Left ventricle myocardium superior (tissue), 1 donor: ENCODE measurements at regions not wholly inside any gene's neighbourhood (a gene's known extent, or its start where the extent isn't known, plus 50 kb on each side); places are given as distances from the start of the nearest gene placed in this dataset.
"Not testable (repeated sequence)": the region's sequence is repeated elsewhere in the genome, so short reads cannot be mapped to it uniquely, and the experiment has no call there.

Experiments used
- ATAC-seq: fragments of 200-7000 bp; cut with Tn5 transposase; one replicate; pipeline ENCODE4 v1.9.1; 2020; ENCODE audit warnings: mild to moderate bottlenecking, moderate library complexity
- DNase-seq: peaks from one replicate; pipeline ENCODE4 v3.0.0-alpha.2; 2020
- intact Hi-C: fragments of 100-400 bp; cut with micrococcal nuclease; formaldehyde crosslinking; loops from one replicate; pipeline ENCODE4 v1.11.0; 2022
- donor health status: DM: no; HTN: yes; CAD: no; lungs with severe emphysema.

DNA sequence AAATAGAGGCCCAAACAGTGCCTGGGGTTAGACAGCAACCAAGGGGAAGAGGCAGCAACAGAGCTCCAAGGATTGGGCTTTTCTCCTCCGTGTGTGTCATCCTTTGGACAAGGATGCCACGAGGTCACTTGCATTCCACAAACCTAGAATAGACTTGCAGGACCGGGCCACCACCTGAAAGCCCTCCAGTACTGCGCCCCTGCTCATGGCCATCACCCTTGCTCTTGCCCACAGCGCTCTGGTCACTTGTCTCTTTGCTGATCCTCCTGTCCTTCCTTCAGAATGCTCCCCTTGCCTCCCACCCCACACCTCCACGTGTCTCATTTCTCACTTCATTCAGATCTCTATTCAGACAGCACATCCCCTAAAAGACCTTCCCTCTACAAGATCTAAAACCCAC is 247.4 kb downstream of the MATN1 start:
- ATAC-seq = no peak

DNA sequence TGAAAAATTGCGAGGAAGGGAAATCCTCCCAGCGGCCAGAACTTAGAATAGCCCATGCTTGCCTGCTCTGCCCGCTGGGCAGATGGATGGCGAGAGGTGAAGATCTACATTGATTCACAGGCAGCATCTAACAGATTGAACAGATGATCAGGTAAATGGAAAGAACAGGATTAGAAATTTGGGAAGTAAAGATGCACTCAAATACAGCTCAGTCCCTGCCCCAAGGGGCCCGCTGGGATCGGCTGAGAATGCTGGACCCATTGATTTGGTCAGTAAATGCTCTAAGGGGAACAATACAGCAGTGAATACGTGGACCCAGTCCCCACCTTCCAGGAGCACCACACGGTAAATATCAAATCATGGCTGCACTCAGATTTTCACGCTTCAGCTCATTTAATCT is 248.2 kb downstream of the MATN1 start:
- intact Hi-C loops = no loop called here
- ATAC-seq = no peak
- DNase-seq = no peak

More for the DNA sequence above, 247.4 kb downstream of the MATN1 start:
- intact Hi-C loops = no loop called here
- no peak for DNase-seq

DNA sequence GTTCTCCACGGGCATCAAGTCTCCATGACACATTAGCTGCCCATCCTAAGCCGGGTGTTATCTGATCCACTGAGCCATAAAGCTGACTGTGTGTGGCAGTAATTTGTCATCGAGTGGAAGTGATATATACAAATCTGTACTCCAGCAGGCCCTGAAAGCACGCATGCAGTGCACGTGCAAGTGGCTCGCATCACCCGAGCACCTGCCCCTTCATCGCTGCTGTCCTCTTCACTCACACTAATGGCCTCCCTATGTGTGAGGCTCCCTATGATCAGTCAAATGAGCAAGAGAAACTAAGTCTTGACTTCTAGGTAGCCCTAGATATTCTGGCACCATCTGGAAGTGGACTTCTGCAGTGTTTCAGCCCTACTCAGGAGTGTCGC is 248.6 kb downstream of the MATN1 start:
- DNase-seq (no peak), ATAC-seq (no peak)
- intact Hi-C loops = no loop called here

DNA sequence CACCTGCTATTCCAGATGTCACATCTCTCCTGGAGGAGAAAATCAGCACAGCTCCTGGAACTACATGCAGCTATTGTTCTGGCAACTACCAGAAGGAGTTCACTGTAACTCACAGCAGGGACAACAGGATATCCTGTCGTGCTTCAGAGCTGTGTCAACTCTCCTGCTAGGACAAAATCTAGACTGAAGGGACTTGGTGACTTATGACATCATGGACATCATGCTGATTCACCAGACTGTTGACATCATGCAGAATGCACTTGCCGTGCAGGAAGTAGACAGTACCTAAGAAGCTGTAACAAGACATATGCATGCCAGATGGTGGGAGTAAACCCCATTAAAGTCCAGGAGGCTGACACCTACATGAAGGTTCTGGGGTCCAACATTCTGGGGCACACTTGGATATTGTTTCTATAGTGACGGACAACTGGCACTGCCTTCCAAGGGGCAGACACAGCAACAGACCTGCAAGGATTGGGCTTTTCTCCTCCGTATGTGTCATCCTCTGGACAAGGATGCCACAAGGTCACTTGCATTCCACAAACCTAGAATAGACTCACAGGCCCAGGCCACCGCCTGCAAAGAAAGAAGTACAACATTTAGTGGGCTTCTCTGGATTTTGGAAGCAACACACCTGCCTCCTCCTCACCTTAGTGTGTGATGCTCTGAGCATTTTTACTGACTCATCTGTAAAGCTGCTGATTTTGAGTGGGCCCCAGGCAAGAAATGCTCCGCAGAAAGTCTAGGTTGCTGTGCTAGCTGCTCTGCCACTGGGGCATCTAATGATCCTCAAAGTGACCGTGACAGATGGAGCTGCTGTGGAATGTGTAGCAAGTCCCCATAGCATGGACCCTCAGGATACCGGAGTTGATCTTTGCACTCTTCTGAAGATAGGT is 249.2 kb downstream of the MATN1 start:
- DNase-seq (no peak), ATAC-seq (no peak)
- intact Hi-C loops = no loop called here

DNA sequence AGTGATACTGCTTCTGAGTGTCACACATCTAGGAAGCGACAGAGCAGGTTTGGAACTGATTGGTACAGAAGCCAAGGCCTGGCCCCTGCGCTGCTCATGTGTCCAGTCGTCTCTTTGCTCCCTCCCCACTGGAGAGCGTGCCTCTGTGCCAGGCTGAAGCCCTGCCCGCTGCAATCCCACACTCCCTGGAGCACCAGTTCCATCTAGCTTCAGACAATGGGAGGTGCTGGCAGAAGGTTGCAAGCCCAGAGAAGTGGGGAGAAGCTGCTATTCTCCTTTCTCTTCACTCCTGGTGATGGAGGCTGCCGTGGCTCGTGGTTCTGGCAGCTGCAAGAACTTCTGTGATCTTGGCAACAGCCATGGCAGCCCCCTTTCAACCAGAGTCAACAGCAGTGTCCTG is 250.9 kb downstream of the MATN1 start:
- no peak for ATAC-seq
- DNase-seq = no peak
- intact Hi-C loops = no loop called here

DNA sequence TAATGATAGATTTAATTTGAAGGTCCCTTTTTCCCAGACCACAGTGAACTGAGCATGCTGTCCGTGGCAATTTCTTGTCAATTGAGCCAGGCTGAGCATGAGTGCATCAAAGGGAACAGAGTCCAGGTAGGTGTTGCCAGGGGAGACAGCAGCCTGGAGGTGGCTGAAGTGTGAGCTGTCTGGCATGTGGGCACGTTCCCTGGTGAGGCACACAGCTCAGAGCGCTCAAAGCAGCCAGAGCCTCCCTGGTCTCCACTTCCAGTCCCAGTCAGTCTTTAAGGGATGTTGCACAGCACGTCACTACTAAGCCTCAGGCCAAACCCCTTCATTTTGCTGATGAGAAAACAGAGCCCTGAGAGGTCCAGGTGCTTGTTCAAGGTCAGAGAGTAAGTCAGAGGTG is 251.4 kb downstream of the MATN1 start:
- DNase-seq = no peak
- no peak for ATAC-seq
- intact Hi-C loops = no loop called here

DNA sequence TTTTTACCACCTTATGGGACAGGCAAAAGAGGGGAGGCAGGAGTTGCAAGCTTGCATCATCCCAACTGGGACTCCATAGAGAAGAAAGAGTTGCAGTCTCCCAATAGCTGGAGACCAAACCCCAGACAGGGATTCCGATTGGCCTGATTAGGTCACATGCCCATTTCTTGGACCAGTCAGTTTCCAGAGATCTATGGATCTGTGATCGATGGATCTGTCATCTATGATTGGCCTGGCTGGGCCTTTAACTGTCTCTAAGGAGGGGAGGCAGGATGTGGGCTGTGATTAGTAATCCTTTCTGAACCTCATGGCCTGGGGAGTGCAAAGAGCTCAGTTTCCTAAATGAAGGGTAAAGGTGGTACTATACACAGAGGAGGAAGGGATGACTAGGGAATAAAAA is 252.1 kb downstream of the MATN1 start:
- DNase-seq = no peak
- no peak for ATAC-seq
- intact Hi-C loops = no loop called here

DNA sequence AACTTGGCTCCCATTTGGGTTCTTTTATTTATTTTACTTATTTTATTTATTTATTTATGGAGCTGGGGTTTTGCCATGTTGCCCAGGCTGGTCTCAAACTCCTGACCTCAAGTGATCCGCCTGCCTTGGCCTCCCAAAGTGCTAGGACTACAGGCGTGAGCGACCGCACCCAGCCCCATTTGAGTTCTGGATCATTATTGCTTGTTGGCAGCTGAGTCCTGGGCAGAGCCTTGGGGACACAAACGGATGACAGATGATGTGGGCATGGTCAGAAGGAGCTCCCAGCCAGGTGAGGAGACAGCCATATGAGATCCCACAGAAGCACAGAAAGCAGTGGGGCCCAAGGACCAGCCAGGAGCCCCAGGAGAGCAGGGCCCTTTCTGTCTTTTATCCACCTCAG is 254.0 kb downstream of the MATN1 start:
- DNase-seq = no peak
- intact Hi-C loops = no loop called here

DNA sequence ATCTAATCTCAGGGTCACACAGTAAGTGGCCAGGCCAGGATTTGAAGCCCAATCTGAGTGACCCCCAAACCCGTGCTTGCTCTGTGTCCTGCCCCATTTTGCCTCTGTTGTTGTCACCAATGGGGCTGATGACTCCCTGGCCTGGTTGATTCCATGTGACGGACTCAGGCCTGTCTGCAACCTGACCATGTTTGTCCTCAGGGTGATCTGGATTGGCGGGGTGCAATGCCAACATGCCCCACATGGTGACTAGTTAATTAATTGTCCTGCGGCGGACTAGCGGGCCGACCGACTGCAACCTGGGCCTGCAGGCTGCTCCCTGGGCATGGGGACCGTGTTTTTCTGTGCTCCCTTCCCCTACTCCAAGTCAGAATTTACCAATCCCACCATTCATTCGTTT is 256.3 kb downstream of the MATN1 start:
- ATAC-seq = no peak
- no peak for DNase-seq
- intact Hi-C loops = no loop called here

More for the DNA sequence above, 254.0 kb downstream of the MATN1 start:
- no peak for ATAC-seq

DNA sequence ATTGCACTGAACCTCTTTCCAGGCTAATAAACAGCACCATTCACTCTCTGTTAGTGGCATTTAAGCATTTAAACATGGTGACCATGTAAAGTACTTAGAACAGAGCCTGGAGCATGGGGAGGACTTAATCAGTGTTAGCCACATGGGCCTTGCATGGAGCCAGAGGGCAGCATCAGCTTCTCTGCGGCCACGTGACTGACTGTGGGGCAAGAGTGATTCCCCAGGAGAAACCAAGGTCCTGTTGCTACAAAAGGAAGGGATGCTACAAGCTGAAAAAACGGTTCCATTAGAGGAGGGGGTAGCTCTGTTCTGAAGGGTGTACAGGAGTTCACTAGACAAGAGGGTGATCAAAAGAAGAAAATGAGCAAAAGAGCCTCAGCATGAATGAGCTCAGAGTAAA is 256.8 kb downstream of the MATN1 start:
- DNase-seq (no peak), ATAC-seq (no peak)
- intact Hi-C loops = no loop called here

DNA sequence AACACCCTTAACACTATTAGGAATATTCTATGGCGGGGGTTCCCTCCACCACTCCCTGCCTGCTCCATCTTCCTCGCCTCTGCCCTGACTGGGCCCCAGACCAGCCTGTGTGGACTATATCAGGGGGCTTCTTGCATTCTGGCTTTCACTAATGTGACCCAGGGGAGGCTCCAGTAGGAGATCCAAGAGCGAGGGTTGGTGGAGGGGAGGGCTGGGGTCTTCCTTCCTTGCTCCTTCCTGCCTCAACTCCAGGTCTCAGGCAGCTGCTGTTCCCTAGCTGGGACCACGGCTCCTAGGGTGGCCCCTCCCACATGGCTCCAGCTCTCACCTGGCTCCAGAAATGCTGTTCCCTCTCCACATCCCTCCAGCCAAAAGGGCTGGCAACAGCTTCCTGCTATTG is 257.4 kb downstream of the MATN1 start:
- no peak for ATAC-seq
- intact Hi-C loops = no loop called here
- DNase-seq = no peak

DNA sequence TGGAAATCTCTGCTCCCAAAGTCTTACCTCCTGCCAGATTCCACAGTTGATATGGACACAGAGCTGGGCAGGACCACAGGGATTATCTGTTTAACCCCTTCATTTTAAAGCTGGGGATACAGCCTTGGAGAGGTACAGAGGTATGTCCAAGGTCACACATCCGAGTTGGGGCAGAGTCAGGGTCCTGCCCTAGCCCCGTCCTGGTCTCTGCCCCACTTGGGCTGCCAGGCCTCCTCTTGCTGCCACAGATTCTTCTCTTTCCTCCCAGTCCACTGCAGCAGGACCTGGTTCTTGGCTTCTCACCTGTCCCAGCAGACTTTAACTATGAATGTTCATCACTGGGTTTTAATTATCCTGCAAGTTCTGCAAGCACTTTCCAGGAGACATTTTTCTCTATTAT is 258.3 kb downstream of the MATN1 start:
- ATAC-seq = no peak
- no peak for DNase-seq
- intact Hi-C loops = no loop called here

DNA sequence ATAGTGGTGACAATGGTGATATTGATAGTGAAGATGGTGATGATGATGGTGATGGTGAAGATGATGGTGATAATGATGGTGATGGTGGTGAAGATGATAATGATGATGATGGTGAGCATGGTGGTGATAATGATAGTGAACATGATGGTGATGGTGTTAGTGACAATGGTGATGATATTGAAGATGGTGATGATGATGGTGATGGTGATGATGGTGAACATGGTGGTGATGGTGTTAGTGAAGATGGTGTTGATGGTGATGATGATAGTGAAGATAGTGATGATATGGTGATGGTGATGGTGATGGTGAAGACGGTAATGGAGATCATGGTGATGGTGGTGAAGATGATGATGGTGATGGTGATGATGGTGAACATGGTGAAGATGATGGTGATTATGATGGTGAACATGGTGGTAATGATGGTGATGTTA is 259.2 kb downstream of the MATN1 start:
- no peak for ATAC-seq
- intact Hi-C loops = no loop called here
- DNase-seq = no peak

DNA sequence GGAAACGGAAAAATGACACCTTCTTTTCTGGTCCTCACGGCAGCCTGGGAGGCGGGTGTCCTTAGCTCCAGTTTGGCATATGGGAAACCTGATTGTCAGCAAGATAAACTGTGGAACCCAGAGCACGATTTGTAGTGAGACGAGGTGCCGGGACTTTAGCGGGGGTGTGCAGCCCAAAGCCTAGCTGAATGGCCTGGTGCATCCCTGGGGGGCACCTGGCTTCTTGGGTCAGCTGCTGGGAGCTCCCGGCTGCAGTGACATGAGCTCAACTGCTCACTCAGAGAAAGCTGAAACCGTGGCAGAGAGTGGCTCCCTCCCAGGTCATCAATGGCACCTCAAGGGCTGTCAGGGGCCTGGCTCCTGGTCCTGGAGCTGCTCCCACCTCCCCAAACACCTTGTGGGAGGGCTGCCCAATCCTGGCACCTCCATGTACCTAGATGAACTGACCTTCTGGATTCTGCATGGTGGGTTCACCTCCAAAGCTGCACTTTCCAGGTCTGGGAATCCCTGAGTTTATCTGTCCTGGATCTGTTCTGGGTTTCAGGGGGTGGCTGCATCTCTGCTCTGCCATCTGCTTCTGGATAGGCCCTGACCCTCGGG is 260.5 kb downstream of the MATN1 start:
- no peak for ATAC-seq
- intact Hi-C loops = no loop called here
- DNase-seq = no peak

DNA sequence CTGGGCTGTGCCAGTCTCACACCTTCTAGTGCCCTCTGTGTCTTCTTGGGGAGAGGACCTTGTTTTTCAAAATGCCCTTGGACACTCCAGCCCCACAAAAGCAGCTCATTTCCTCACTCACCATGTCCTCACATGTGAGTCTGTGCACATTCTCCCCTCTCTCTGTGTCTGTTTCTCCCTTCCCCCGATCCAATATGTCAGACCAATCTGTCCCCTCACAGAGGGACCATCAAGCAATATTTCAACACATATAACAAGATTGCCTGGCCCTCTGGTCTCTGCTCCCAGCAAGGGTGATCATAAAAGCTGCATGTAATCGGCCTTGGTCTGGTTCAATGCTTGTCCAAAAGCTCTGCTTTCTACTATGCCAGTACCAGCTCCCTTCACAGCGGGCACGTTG is 261.2 kb downstream of the MATN1 start:
- intact Hi-C loops = no loop called here
- ATAC-seq (no peak), DNase-seq (no peak)

DNA sequence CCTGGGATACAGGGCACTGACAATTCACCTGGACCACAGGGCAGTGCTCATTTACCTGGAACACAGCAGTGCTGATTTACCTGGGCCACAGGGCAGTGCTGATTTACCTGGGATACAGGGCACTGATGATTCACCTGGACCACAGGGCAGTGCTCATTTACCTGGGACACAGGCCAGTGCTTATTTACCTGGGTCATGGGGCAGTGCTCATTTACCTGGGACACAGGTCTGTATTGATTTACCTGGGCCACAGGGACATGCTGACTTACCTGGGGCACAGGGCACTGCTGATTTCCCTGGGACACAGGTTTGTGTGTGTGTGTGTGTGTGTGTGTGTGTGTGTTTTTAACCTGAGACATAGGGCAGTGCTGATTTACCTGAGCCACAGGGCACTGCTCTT is 261.7 kb downstream of the MATN1 start:
- ATAC-seq = no peak
- DNase-seq = no peak
- intact Hi-C loops = no loop called here

DNA sequence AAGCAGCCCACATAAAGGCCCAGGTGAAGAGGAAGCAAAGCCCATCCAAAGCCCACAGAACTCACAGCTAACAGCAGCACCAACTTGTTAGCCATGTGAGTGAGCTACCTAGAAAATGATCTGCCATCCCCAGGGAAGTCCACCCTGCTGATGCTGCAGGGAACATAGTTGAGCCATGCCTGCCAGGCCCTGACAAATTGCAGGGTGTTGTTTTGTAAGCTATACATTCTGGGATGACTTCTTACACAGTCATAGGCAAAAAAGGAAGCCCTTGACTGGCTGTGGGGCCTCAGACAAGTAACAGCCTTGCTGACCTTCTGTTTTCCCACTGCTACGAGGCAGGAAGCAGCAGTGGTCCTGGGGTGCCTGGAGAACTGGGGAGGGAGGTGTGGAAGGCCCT is 262.7 kb downstream of the MATN1 start:
- DNase-seq = no peak
- intact Hi-C loops = no loop called here
- ATAC-seq = no peak

DNA sequence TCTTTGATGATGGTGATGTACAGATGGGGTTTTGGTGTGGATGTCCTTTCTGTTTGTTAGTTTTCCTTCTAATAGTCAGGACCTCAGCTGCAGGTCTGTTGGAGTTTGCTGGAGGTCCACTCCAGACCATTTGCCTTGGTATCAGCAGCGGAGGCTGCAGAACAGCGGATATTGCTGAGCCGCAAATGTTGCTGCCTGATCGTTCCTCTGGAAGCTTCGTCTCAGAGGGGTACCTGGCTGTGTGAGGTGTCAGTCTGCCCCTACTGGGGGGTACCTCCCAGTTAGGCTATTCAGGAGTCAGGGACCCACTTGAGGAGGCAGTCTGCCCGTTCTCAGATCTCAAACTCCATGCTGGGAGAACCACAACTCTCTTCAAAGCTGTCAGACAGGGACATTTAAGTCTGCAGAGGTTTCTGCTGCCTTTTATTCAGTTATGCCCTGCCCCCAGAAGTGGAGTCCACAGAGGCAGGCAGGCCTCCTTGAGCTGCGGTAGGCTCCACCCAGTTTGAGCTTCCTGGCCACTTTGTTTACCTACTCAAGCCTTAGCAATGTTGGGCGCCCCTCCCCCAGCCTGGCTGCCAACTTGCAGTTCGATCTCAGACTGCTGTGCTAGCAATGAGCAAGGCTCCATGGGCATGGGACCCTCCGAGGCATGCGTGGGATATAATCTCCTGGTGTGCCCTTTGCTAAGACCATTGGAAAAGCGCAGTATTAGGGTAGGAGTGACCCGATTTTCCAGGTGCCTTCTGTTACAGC is 264.5 kb downstream of the MATN1 start:
- intact Hi-C loops, ATAC-seq, DNase-seq: not testable (repeated sequence)

DNA sequence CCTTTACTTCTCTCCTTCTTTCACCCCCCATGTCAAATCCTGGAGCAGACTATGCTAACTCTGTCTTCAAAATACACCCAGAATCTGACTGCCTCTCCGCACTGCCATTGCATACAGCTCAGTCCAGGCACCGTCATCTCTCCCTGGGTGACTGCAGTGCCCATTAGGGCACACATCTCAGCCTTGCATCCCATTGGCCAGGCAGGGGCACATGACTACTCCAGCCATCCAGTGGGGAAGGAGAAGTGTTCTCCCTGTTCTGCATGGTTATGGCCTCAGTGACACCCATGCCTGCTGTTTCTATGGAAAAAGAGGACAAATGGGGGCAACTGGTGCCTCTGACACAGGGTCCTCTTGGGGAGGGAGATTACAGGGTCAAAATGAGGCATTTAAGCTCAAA is 270.5 kb downstream of the MATN1 start:
- ATAC-seq (no peak), DNase-seq (no peak)
- intact Hi-C loops = no loop called here

DNA sequence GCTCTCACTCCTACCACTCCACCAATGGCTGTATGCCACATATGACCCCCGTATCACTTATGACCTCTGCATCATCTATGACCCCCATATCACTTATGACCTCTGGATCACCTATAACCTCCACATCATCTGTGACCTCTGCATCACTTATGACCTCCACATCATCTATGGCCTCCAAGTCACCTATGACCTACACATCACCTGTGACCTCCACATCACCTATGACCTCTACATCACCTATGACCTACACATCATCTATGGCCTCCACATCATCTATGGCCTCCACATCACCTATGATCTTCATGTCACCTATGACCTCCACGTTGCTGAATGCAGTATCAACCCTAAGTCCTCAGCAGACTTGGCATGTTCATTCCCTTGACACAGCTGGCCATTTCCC is 271.2 kb downstream of the MATN1 start:
- intact Hi-C loops = no loop called here
- ATAC-seq (no peak), DNase-seq (no peak)
